IMR-90 (cell line): ENCODE measurements at regions not wholly inside any gene's neighbourhood (a gene's known extent, or its start where the extent isn't known, plus 50 kb on each side); places are given as distances from the start of the nearest gene placed in this dataset.

ENCODE experiments used
- ATAC-seq: fragments of 200-7000 bp; cut with Tn5 transposase; 2 replicates; pipeline ENCODE4 v1.9.1; 2020; ENCODE audit warnings: low read depth, mild to moderate bottlenecking, moderate library complexity
- BruUV-seq: library from RNA; stranded (reverse); fragments of 400-500 nt; replicated peaks from 2 replicates; lab custom pipeline; 2021; lab: Mats Ljungman, UMichigan
- CTCF ChIA-PET: fragments of 300-600 bp; formaldehyde crosslinking; extraction: SDS; loops from one replicate; lab custom pipeline; 2021; ENCODE audit warnings: antibody characterized with exemption; lab: Yijun Ruan, JAX
- POLR2A ChIA-PET: fragments of 300-600 bp; sonication (Branson Sonifier 250); formaldehyde crosslinking; loops from one replicate; lab custom pipeline; 2022; ENCODE audit warnings: antibody characterized with exemption; ENCODE audit not compliant: unreplicated experiment; lab: Charles Lee
- DNase-seq: peaks from one replicate; pipeline ENCODE4 v3.0.0; 2013
- H2AFZ ChIP-seq: replicated peaks from 2 replicates; pipeline ENCODE3; 2013; ENCODE audit warnings: low read length, mild to moderate bottlenecking; ENCODE audit not compliant: poor library complexity
- H2AK5ac ChIP-seq: 2 replicates; pipeline ENCODE4 v1.6.1; 2013; ENCODE audit warnings: low read depth, low read length, inconsistent platforms
- H2AK9ac ChIP-seq: replicated peaks from 2 replicates; pipeline ENCODE3; 2013; ENCODE audit warnings: mild to moderate bottlenecking, low read depth, low read length, moderate library complexity; ENCODE audit not compliant: poor library complexity
- H2BK120ac ChIP-seq: 2 replicates; pipeline ENCODE4 v1.6.1; 2013; ENCODE audit warnings: low read depth, low read length, inconsistent platforms
- H2BK15ac ChIP-seq: 3 replicates; pipeline ENCODE4 v1.6.1; 2013; ENCODE audit warnings: low read depth, low read length, inconsistent platforms
- H2BK20ac ChIP-seq: 2 replicates; pipeline ENCODE4 v1.6.1; 2013; ENCODE audit warnings: low read depth, mild to moderate bottlenecking, inconsistent platforms, low read length, moderate library complexity
- H2BK5ac ChIP-seq: 2 replicates; pipeline ENCODE4 v1.6.1; 2013; ENCODE audit warnings: mild to moderate bottlenecking, low read depth, low read length, inconsistent platforms; ENCODE audit not compliant: poor library complexity, severe bottlenecking
- H3K14ac ChIP-seq: replicated peaks from 2 replicates; pipeline ENCODE4 v1.6.1; 2013; ENCODE audit warnings: low read depth, low read length, inconsistent platforms
- H3K18ac ChIP-seq: 2 replicates; pipeline ENCODE4 v1.6.1; 2013; ENCODE audit warnings: low read depth, low read length, control low read depth
- H3K23ac ChIP-seq: 2 replicates; pipeline ENCODE4 v1.6.1; 2013; ENCODE audit warnings: low read depth, low read length, inconsistent platforms
- H3K27ac ChIP-seq: 2 replicates; pipeline ENCODE4 v1.5.1; 2013; ENCODE audit warnings: mild to moderate bottlenecking, control low read depth, low read length; ENCODE audit not compliant: insufficient read depth
- H3K27me3 ChIP-seq: 2 replicates; pipeline ENCODE4 v1.6.1; 2013; ENCODE audit warnings: low read length; ENCODE audit not compliant: control insufficient read depth, insufficient read depth
- H3K36me3 ChIP-seq: 2 replicates; pipeline ENCODE4 v1.6.1; 2013; ENCODE audit warnings: low read length, mixed read lengths; ENCODE audit not compliant: control insufficient read depth, insufficient read depth
- H3K4ac ChIP-seq: 2 replicates; pipeline ENCODE4 v1.6.1; 2013; ENCODE audit warnings: low read depth, low read length, inconsistent platforms
- H3K4me1 ChIP-seq: 2 replicates; pipeline ENCODE4 v1.6.1; 2013; ENCODE audit warnings: low read length, mixed read lengths; ENCODE audit not compliant: control insufficient read depth, insufficient read depth
- H3K4me2 ChIP-seq: 2 replicates; pipeline ENCODE4 v1.6.1; 2013; ENCODE audit warnings: low read depth, mild to moderate bottlenecking, control low read depth, low read length, moderate library complexity
- H3K4me3 ChIP-seq: 2 replicates; pipeline ENCODE4 v1.5.1; 2013; ENCODE audit warnings: low read depth, mild to moderate bottlenecking, control low read depth, low read length, moderate library complexity; ENCODE audit not compliant: insufficient read depth
- H3K56ac ChIP-seq: 2 replicates; pipeline ENCODE4 v1.6.1; 2013; ENCODE audit warnings: low read length, inconsistent platforms; ENCODE audit not compliant: insufficient read depth; ENCODE audit errors: extremely low read depth
- H3K79me1 ChIP-seq, 2 experiments: 2 replicates each; pipeline ENCODE4 v1.6.1; 2013; ENCODE audit warnings: low read length in 2 of 2, inconsistent platforms in 1 of 2, low read depth in 1 of 2
- H3K9ac ChIP-seq: 2 replicates; pipeline ENCODE4 v1.6.1; 2013; ENCODE audit warnings: low read depth, low read length, control low read depth
- H3K9me1 ChIP-seq: 2 replicates; pipeline ENCODE4 v1.6.1; 2013; ENCODE audit warnings: low read length, inconsistent platforms; ENCODE audit not compliant: insufficient read depth
- H3K9me3 ChIP-seq: 2 replicates; pipeline ENCODE4 v1.6.1; 2013; ENCODE audit warnings: low read length; ENCODE audit not compliant: control insufficient read depth, insufficient read depth
- H4K20me1 ChIP-seq: 2 replicates; pipeline ENCODE4 v1.6.1; 2013; ENCODE audit warnings: low read length, inconsistent platforms; ENCODE audit not compliant: insufficient read depth
- H4K5ac ChIP-seq: 2 replicates; pipeline ENCODE4 v1.6.1; 2013; ENCODE audit warnings: mild to moderate bottlenecking, low read depth, low read length, control low read depth
- H4K8ac ChIP-seq, 2 experiments: 2 replicates each; pipeline ENCODE4 v1.6.1; 2013; ENCODE audit warnings: low read depth in 2 of 2, low read length in 2 of 2, control low read depth in 1 of 2, inconsistent platforms in 1 of 2
- H4K91ac ChIP-seq: 2 replicates; pipeline ENCODE4 v1.6.1; 2013; ENCODE audit warnings: low read depth, low read length, inconsistent platforms; ENCODE audit not compliant: insufficient read depth
- BHLHE40 ChIP-seq: fragments of 150-350 bp; IDR thresholded peaks from 2 replicates; pipeline ENCODE4 v1.6.1; 2016; ENCODE audit warnings: mild to moderate bottlenecking, low read depth, low read length
- CEBPB ChIP-seq: IDR thresholded peaks from 2 replicates; pipeline ENCODE4 v1.6.1; 2012; ENCODE audit warnings: low read depth, low read length, improper control_type of control experiment
- CHD1 ChIP-seq: IDR thresholded peaks from 2 replicates; pipeline ENCODE4 v1.6.1; 2012; ENCODE audit warnings: low read depth, low read length, improper control_type of control experiment
- FOS ChIP-seq: fragments of 150-350 bp; IDR thresholded peaks from 2 replicates; pipeline ENCODE4 v1.6.1; 2016; ENCODE audit warnings: low read depth, low read length
- MAFK ChIP-seq: IDR thresholded peaks from 2 replicates; pipeline ENCODE4 v1.6.1; 2012; ENCODE audit warnings: low read depth, low read length, improper control_type of control experiment
- MAZ ChIP-seq: IDR thresholded peaks from 2 replicates; pipeline ENCODE4 v1.6.1; 2012; ENCODE audit warnings: low read depth, mild to moderate bottlenecking, low read length, improper control_type of control experiment, moderate library complexity, borderline replicate concordance
- MXI1 ChIP-seq: IDR thresholded peaks from 2 replicates; pipeline ENCODE4 v1.6.1; 2012; ENCODE audit warnings: low read depth, mild to moderate bottlenecking, low read length, moderate library complexity, borderline replicate concordance
- NFE2L2 ChIP-seq: fragments of 150-350 bp; IDR thresholded peaks from 2 replicates; pipeline ENCODE4 v1.6.1; 2016; ENCODE audit warnings: low read depth, mild to moderate bottlenecking, low read length
- POLR2A ChIP-seq: IDR thresholded peaks from 2 replicates; pipeline ENCODE4 v1.6.1; 2012; ENCODE audit warnings: mild to moderate bottlenecking, low read depth, low read length
- RAD21 ChIP-seq: IDR thresholded peaks from 2 replicates; pipeline ENCODE4 v1.6.1; 2012; ENCODE audit warnings: low read length, improper control_type of control experiment
- RCOR1 ChIP-seq: IDR thresholded peaks from 2 replicates; pipeline ENCODE4 v1.6.1; 2012; ENCODE audit warnings: mild to moderate bottlenecking, low read length, improper control_type of control experiment; ENCODE audit not compliant: insufficient replicate concordance
- SMC3 ChIP-seq: fragments of 150-350 bp; IDR thresholded peaks from 2 replicates; pipeline ENCODE4 v1.6.1; 2016; ENCODE audit warnings: low read depth, mild to moderate bottlenecking, antibody characterized with exemption, low read length, moderate library complexity
- WGBS, 2 experiments: methylation state at CpG; one replicate each; pipeline versions ENCODE4 v1.1.5 to v1.1.7; 2013; ENCODE audit warnings: missing lambda C conversion rate in 2 of 2; ENCODE audit not compliant: insufficient read length in 1 of 2; ENCODE audit errors: extremely low coverage in 2 of 2; 5-methylcytosine and 5-hydroxymethylcytosine counted together
- dilution Hi-C: fragments of 300-500 bp; cut with HindIII; formaldehyde crosslinking; loops from one replicate; pipeline ENCODE4 v1.14.3; 2018; ENCODE audit warnings: low sequenced_read_pairs; ENCODE audit not compliant: unreplicated experiment
- in situ Hi-C: fragments of 300-500 bp; cut with MboI; formaldehyde crosslinking; loops from 3 replicates; pipeline ENCODE4 v1.14.3; 2019; ENCODE audit warnings: low sequenced_read_pairs, inconsistent platforms, mixed read lengths
- intact Hi-C: fragments of 100-400 bp; cut with micrococcal nuclease; formaldehyde crosslinking; loops from 2 replicates; pipeline ENCODE4 v1.10.0; 2022
- TF ChIP-seq, protein P1 (sequence below): conservative IDR thresholded peaks from 2 replicates; pipeline ENCODE4 v1.5.1; 2012; ENCODE audit warnings: mild to moderate bottlenecking, low read depth, low read length, improper control_type of control experiment
- TF ChIP-seq, protein P2 (sequence below): fragments of 150-350 bp; IDR thresholded peaks from 2 replicates; pipeline ENCODE4 v1.6.1; 2017; ENCODE audit warnings: mild to moderate bottlenecking, antibody characterized with exemption, low read length, low read depth

DNA sequence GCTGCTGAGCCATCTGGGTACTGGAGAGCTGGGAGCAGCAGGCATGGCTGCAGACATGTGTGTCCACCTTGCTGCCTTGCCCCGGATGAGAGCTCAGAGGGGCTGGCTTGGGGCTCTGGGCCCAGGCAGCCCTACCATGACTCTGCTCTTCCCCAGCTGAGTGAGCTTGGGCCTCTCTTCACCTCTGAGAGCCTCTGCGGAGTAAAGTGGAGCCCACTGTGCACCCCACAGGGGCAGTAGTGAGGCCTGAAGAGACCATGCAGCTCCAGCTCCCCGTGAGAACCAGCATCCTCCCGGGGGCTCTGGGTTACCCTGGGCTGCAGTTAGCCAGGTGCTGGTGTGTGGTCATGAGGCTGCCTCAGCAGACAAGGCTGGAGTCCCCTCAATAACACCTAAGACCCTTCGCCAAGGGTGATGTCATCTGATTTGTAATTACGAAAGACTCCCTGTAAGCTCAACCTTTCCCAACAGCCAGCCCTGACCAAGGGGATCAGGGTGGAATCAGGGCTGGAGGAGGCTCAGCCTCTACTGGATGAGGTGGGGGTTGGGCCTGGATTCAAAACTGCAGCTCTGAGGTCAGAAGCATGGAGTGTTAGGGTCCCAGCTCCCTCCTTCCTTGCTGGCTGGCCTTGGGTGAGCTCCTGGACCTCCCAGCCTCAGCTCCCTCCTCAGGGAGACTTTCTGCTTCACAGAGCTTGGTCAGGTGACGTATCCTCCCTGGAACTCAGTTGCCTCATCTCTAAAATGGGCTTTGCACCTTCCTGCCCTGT, 308.0 kb downstream of the MATN1 start:
- Histone ChIP-seq H4K5ac (no peak overlapping the region), H4K20me1 (no peaks in the 10 kb centered on the region), H4K91ac (no peak overlapping the region), H2BK5ac (no peak overlapping the region), H3K4me3 (no peak overlapping the region), H3K23ac (no peak overlapping the region), H3K36me3 (no peaks in the 10 kb centered on the region), H3K9me3 (no peaks in the 10 kb centered on the region), H3K4me1 (no peaks in the 10 kb centered on the region), H3K9ac (no peak overlapping the region), H2AK9ac (no peak overlapping the region), H2BK120ac (no peak overlapping the region), H3K14ac (no peak overlapping the region), H3K9me1 (no peaks in the 10 kb centered on the region), H3K18ac (no peak overlapping the region), H2BK20ac (no peak overlapping the region), H3K27me3 (no peaks in the 10 kb centered on the region; the same call in 1 of the 2 replicates), H2BK15ac (no peak overlapping the region), H2AK5ac (no peak overlapping the region), H3K4ac (no peak overlapping the region), H3K4me2 (no peak overlapping the region), H2AFZ (no peak overlapping the region), H4K8ac (no peak overlapping the region), H3K56ac (no peak overlapping the region), H3K27ac (no peak overlapping the region), H3K79me1 (no peaks in the 10 kb centered on the region)
- no TSS peak for BruUV-seq
- dilution Hi-C loops: no loop called here
- in situ Hi-C loops: no loop called here
- CTCF ChIA-PET: no interaction called here
- DNase-seq (no peak), ATAC-seq (no peak)
- POLR2A ChIA-PET: no interaction called here
- intact Hi-C loops: no loop called here
- TF ChIP-seq NFE2L2 (no peak), BHLHE40 (no peak), RCOR1 (no peak), MAFK (no peak), POLR2A (no peak), RAD21 (no peak), MAZ (no peak), SMC3 (no peak), FOS (no peak), CHD1 (no peak), MXI1 (no peak), CEBPB (no peak)
- TF ChIP-seq, protein P1, sequence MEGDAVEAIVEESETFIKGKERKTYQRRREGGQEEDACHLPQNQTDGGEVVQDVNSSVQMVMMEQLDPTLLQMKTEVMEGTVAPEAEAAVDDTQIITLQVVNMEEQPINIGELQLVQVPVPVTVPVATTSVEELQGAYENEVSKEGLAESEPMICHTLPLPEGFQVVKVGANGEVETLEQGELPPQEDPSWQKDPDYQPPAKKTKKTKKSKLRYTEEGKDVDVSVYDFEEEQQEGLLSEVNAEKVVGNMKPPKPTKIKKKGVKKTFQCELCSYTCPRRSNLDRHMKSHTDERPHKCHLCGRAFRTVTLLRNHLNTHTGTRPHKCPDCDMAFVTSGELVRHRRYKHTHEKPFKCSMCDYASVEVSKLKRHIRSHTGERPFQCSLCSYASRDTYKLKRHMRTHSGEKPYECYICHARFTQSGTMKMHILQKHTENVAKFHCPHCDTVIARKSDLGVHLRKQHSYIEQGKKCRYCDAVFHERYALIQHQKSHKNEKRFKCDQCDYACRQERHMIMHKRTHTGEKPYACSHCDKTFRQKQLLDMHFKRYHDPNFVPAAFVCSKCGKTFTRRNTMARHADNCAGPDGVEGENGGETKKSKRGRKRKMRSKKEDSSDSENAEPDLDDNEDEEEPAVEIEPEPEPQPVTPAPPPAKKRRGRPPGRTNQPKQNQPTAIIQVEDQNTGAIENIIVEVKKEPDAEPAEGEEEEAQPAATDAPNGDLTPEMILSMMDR: no peak
- TF ChIP-seq, protein P2, sequence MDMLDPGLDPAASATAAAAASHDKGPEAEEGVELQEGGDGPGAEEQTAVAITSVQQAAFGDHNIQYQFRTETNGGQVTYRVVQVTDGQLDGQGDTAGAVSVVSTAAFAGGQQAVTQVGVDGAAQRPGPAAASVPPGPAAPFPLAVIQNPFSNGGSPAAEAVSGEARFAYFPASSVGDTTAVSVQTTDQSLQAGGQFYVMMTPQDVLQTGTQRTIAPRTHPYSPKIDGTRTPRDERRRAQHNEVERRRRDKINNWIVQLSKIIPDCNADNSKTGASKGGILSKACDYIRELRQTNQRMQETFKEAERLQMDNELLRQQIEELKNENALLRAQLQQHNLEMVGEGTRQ: no peak
- WGBS, 2 experiments: 66% methylated on average over 2 of the region's 7 CpGs; no CpG with 5 or more reads in 1 of the 2 experiments
